GM18870 (cell line): ENCODE measurements at regions not wholly inside any gene's neighbourhood (a gene's known extent, or its start where the extent isn't known, plus 50 kb on each side); places are given as distances from the start of the nearest gene placed in this dataset.
A peak's percentile ranks its signal among the peaks of the same experiment; 100 is the strongest.

Source experiments
- ATAC-seq: cut with Tn5 transposase; IDR thresholded peaks from one replicate; pipeline ENCODE4 v1.9.1; 2021; ENCODE audit warnings: moderate library complexity; ENCODE audit not compliant: unreplicated experiment

DNA sequence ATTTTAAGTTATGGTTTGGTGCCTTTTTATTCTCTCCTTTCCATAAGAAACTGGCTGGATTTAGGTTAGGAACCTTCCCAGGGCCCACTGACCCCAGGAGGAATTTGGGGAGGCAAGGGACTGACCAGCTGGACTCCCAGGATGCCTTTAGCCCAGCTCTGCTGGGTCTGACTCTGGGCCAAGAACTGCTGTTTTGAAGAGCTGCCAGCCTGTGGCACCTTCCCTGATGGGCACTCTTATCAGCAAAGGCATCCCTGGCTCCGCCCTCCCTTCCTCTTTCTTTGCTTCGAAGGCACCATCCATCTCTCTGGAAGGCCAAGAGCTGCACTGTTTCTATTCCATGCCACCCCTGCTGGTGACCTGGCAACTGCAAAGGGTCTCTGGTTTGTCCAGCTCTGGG is 174.7 kb downstream of the POU4F1 start:
- ATAC-seq, result no peak

- ATAC-seq, result no peak
These were observed 177.2 kb downstream of the POU4F1 start for GRCh38 chr13:78426183-78426582.

- ATAC-seq, result peak; percentile 78
These were observed 182.5 kb downstream of the POU4F1 start for GRCh38 chr13:78420814-78421213.

DNA sequence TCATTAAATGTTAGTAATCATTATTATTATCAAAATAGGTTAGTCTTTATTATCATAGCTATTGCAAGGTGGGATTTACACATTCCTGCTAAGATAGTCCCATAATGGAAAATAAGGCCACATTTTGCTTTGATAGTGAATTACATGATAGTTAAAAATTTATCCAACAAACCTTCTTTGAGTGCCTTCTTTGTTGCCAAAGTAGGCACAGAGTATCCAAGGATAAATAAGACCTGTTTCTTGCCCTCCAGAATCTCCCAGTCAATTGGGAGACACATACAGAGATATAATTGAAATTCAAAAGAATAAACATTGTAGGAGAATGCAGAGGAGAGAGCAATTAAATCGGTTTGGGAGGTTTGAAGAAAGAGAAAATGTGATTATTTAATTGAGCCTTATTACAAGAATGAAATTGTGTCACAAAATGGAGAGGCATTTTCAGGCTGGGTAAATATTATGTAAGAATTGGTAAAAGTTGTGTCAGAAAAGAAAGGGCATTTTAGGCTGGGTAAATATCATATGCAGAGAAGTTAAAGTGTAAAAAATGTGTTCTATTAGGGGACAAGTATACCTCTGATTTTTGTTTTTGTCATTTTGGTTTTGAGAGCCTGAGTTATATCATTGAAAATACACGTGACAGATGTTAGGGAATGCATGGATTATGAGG is 189.3 kb downstream of the POU4F1 start:
- ATAC-seq, result no peak

- no peak for ATAC-seq
These were observed 192.5 kb downstream of the POU4F1 start for GRCh38 chr13:78410847-78411246.

- ATAC-seq, result no peak
These were observed 193.2 kb downstream of the POU4F1 start for GRCh38 chr13:78410164-78410563.

GRCh38 chr13:78409172-78409571 is 194.2 kb downstream of the POU4F1 start:
- no peak for ATAC-seq

GRCh38 chr13:78404846-78405360 is 198.4 kb downstream of the POU4F1 start:
- ATAC-seq, result no peak

GRCh38 chr13:78402708-78403400 is 200.5 kb downstream of the POU4F1 start:
- ATAC-seq, result no peak

- ATAC-seq, result no peak
These were observed 201.3 kb downstream of the POU4F1 start for GRCh38 chr13:78401873-78402707.

DNA sequence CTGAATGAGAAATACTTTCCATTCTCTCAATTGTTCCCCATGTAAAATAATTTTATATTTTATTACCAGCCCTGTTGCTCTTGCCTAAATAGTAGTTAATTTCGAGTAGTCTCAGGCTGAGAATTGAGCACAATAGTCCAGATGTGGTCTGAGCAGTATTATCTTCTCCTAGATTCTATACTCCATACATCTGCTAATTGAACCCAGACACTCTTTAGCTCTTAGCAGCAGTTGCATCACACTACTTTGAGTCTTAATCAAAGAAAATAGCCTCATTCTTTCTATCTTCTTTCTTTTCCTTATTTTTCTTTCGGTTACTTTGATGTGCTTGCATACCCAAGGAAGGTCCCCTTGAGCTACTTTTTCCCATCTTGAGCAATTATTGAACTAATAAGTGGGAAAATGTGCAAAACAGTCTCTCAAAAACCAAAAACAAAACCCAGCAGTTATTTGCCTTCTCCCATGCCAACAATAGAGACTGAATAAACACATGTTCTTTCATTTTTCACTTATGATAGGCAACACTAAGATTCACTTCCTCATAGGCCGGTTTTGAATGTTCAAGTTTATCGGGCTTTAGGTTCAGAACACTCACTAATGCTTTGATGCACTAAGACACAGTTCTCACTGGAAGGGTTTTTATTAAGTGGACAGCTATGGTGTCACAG is 204.5 kb downstream of the POU4F1 start:
- ATAC-seq, result peak; percentile 97

DNA sequence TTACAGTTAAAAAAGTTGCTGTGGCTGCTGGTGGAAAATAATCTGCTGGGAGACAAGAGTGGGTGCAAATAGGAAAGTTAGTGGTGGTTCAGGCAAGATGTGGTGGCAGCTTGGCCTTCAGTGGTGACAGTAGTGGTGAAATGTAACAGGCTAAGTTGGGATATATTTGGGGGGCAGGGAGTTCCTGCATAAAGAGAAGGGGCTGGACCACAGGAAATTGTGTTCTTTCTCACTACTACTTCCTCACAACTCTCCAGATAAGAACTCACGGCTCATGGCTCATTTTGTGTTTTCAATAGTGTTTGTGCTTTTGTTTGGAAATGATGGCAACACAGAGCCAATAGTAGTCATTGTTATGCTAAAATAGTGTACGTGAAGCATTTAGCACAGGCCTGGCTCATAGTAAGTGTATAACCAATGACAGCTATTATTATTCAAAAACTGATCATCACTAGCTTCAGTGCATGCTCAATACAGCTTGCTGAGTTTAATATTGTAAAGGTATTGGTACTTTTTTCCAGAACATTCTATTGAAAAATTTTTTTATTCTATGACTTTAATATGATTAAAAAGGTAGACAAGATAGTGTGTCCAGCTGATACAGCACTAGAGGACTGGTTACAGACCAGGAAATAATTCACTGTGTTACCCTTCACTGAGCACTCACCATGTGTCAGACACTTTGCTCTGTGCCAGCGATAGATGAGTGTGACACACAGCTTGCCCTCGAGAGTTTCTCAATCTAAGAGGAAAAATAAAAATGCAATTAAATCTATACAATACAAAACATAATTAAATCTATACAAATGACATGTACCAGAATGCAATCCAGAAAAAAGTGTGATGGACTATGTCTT is 209.8 kb downstream of the POU4F1 start:
- no peak for ATAC-seq

GRCh38 chr13:78383899-78384298 is 219.5 kb downstream of the POU4F1 start:
- ATAC-seq, result no peak

DNA sequence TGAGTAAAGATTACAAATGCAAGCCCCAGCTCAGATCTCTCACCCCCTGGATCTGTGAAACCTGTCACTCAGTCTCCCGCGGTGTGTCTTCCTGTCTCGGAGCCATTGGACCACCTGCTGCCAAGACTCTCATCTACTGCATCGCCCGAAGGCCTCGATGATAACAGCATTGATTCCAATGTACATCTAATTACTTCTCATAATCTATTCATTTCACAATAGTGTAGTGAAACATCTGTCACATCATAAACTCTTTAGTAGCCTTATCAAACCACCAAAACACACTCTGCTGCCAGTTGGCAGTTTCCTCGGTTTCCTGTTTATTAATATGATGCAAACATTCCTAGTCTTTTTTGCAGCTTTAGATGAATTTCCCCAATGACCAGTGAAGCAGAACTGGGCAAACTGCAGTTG is 220.3 kb downstream of the POU4F1 start:
- no peak for ATAC-seq

- ATAC-seq, result no peak
These were observed 220.9 kb downstream of the POU4F1 start for GRCh38 chr13:78382491-78382890.

DNA sequence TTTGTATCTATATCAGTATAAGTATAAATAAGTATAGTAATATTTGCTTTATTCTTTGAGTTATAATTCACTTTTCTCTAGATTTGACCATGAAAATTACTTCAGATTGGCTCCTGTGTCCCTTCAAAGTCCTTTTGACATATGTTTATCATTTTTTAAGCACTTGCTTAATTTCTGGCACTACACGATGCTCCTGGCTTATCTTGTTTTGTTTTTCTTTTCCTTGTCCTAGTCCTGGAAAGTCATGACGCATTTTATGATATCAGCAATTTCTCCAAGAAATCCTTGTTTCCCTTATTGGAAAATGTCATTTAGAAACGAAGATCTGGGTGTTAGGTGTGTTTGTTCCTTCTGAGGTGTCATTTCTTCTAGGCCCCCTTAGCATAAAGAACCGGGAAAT is 226.5 kb downstream of the POU4F1 start:
- ATAC-seq, result no peak

DNA sequence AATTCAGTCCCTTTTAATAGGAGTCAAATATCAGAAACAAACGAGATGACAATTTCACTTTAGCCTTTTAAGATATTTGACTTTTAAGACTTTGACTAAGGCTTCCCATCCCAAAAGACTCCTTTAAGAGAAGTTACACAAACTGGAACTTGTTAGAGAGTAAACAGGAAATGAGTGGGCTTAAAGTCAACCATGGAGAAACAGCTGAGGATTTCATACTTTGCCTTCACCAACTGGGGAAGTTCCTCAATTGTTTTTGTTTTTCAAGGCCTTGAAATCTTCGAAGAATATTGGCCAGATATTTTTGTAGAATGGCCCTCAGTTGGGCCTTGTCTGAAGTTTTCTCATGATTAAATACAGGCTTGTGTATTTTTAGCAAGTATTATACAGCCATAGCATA is 227.3 kb downstream of the POU4F1 start:
- no peak for ATAC-seq

DNA sequence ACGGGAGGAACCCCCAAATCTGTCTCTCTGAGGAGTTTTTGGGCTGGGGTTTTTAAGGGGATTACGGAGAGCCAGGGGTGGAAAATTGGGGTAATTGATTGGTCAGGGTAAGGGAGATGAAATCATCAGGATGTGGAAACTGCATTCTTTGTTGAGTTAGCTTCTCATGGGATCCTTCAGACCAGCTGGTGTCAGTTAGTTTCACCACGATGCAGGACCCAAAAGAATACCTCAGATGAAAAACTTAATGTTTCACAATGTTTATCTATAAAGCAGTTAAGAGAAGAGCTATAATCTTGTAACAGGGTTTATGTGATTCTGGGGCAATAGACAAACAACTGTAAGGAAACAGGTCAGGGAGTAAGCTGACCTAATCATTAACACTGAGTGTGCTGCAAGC is 230.8 kb downstream of the POU4F1 start:
- ATAC-seq, result no peak

GRCh38 chr13:78370231-78370630 is 233.1 kb downstream of the POU4F1 start:
- no peak for ATAC-seq

GRCh38 chr13:78364711-78365110 is 238.6 kb downstream of the POU4F1 start:
- ATAC-seq, result no peak
